ENCODE measurements at regions not wholly inside any gene's neighbourhood (a gene's known extent, or its start where the extent isn't known, plus 50 kb on each side); places are given as distances from the start of the nearest gene placed in this dataset.
A peak's percentile ranks its signal among the peaks of the same experiment; 100 is the strongest.

- TF ChIP-seq, protein P1, sequence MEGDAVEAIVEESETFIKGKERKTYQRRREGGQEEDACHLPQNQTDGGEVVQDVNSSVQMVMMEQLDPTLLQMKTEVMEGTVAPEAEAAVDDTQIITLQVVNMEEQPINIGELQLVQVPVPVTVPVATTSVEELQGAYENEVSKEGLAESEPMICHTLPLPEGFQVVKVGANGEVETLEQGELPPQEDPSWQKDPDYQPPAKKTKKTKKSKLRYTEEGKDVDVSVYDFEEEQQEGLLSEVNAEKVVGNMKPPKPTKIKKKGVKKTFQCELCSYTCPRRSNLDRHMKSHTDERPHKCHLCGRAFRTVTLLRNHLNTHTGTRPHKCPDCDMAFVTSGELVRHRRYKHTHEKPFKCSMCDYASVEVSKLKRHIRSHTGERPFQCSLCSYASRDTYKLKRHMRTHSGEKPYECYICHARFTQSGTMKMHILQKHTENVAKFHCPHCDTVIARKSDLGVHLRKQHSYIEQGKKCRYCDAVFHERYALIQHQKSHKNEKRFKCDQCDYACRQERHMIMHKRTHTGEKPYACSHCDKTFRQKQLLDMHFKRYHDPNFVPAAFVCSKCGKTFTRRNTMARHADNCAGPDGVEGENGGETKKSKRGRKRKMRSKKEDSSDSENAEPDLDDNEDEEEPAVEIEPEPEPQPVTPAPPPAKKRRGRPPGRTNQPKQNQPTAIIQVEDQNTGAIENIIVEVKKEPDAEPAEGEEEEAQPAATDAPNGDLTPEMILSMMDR (IDR thresholded peaks at IDR 0.05; ENCODE audit: low read depth, low read length, missing control alignments): no peak
- no peak overlapping the region for H3K4me3 ChIP-seq (ENCODE audit: low read depth, low read length)
- in situ Hi-C loops (cut with HindIII; ENCODE audit: low sequenced_read_pairs): no loop called here
- peak; percentile 9 for DNase-seq (ENCODE audit: low read depth)
These were observed 110.3 kb downstream of the SP3 start for GRCh38 chr2:173854840-173855239.

DNA sequence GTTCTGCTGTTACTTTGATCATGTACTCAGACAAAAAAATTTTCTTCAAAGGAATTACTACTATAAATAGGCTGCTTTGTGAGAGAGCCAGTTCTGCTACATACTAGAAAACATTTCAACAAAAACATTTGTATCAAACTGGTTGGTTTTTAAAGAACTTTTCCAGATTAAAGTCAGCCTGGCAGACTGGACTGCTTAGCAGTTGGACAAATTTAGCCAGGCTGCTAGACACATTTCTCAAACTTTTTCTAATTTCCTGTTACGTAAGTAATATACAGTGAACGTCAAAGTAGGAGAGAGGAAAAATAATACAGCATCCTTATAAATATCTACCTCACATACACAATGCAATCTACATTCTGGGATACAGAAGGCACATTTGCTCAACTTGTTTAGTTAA is 109.5 kb downstream of the SP3 start:
- DNase-seq (ENCODE audit: low read depth): no peak
- TF ChIP-seq, protein P1 (IDR thresholded peaks at IDR 0.05; ENCODE audit: low read depth, low read length, missing control alignments): no peak
- no peak overlapping the region for H3K4me3 ChIP-seq (ENCODE audit: low read depth, low read length)
- in situ Hi-C loops (cut with HindIII; ENCODE audit: low sequenced_read_pairs): no loop called here

Data from astrocyte of the cerebellum (primary cell).